NCI-H1092 (cell line): ENCODE measurements at regions not wholly inside any gene's neighbourhood (a gene's known extent, or its start where the extent isn't known, plus 50 kb on each side); places are given as distances from the start of the nearest gene placed in this dataset.
"Not testable (repeated sequence)": the region's sequence is repeated elsewhere in the genome, so short reads cannot be mapped to it uniquely, and the experiment has no call there.

Experiments
- DNase-seq: peaks from one replicate; lab custom pipeline; 2025; lab: John Stamatoyannopoulos, UW

DNA sequence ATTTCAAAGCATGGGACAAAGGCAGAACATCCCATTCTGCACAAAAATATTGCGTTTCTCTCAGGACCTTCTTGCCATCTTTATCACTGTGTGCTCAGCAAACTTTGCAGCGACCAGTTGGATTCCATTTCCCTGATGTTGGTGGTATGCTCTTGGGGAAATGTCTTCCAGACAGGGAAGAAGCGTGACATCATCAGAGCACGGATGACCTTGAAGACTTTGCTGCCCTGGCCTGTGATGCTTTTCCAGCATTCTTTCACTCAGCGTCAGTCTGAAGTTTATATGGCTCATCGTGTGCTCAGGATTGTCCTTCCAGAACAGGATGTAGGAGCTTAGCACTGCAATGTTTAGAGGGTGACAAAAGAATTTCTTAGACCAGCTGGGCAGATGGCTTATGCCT lies 131.4 kb upstream of the F3 start:
- no peak for DNase-seq

DNA sequence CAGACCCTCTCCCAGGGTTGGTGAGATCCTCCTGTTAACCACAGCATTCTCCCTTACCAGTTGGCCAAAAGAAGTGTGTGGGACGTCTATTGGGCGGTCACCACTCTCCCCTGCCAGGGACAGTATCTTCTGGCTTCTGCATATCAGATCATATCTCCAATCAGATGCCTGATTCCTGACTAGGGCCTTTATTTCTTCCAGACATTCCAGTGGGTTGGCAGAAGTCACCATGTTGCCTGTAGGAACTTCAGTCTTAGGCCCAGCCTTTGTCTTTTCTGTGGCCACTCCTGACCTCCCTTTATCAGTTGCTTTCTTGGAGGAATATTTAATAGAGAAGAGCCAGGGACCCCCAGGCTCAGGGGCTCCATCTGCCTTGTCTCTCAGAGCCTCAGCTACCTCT lies 130.4 kb upstream of the F3 start:
- DNase-seq, result no peak

DNA sequence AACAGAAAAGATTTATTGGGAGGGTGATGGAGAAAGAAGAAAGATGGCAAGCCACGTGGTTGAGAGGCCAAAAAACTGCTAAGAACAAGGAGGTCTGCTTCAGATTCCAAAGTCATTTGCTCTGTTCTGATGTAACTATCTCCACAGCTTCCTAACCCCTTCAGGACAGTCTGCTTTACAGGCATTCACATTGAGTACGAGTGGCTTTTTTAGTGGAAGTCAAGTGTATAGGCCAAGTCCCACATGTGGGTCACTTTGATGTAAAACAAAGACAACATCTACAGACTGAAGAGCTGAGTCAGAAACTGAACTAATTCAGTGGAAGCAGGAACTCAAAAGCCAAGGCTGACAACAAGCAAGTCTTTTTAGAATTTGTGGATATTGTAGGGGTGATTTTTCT lies 128.7 kb upstream of the F3 start:
- DNase-seq, result no peak

DNA sequence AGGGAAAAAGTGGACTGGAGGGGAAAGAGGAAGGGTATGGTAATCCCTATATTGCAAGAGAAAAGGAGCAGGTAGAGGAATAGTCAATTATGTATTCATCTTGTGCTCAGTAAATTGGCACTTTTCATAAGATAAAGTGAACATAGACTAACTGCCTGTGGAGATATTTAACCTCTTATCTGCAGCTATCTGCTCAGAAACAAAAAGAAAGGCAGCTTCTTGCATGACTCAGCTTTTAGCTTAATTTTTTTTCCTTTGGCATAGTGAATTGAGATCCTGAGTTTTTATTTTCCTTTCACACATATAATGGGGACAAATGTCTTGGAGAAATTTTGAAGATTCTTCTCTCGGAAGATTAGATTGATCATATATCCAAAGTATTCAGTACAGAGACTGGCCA lies 127.6 kb upstream of the F3 start:
- DNase-seq, result no peak

DNA sequence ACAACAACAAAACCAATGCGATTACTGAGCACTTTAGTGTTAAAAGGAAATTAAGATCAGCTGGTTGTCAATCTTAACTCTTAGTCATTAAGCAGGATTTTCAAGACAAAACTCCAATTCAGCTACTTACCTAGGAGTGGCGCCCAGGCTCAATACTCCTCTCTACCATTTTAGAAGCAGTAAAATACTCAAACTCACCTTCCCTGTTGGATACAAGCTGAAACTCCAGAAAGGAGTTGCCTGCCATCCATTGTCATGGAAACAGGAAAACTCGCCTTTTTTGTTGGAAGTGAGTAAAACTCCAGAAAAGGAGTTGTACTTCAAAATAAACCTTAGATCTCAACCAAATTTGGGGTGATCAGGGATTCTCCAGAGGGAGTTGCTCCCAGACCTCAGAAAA lies 127.0 kb upstream of the F3 start:
- DNase-seq, result no peak

DNA sequence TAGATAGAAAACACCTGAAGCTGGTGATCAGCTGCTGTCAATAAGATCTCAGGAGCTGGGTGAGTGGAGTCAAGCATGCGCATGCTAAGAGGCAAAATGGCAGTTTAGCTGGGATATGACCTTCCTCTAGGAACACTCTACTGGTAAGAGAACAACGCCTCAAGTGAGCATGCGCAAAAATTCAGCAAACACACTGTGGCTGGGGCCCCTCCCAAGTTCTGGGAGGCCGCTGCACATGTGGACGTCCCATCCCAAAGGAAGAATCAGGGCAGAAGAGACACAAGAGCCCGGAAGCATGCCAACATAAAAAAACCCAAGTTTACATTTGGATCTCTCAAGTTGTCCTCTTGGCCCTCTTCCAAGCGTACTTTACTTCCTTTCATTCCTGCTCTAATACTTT lies 126.3 kb upstream of the F3 start:
- no peak for DNase-seq

DNA sequence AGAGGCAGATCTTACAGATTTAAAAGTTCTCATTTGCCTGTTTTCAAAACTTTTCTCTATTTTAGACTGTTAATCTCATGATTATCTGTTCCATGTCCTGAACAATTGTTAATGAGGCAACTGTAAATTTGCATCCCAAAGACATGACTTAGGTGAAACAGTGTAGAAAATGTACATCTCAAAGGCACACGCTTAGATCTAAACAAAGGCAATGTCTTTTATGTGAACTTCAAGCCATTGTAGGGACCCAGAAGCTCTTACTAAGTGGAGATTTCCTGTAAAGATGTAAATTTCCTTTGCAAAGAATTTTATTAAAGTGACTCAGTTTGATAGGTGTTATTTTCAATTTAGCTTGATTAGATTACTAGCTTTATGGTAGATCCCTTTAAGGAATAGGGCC lies 125.2 kb upstream of the F3 start:
- no peak for DNase-seq

DNA sequence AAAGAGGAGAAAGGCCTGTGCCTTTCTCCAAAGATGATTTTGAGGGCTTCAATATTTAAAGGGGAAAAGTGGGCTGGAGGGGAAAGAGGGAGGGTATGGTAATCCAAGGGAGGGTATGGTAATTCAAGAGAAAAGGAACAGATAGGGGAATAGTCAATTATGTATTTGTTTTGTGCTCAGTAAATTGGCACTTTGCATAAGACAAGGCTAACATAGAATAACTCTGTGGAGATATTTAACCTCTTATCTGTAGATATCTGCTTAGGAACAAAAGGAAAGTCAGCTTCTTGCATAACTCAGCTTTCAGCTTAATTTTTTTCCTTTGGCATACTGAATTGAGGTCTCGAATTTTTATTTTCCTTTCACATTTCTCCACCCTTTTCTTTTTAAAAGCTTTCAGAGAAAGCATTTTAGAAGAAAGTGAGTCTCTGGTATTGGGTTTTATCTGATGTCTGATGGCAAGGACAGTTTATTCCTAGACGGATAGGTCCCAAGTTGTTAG lies 119.9 kb upstream of the F3 start:
- no peak for DNase-seq

DNA sequence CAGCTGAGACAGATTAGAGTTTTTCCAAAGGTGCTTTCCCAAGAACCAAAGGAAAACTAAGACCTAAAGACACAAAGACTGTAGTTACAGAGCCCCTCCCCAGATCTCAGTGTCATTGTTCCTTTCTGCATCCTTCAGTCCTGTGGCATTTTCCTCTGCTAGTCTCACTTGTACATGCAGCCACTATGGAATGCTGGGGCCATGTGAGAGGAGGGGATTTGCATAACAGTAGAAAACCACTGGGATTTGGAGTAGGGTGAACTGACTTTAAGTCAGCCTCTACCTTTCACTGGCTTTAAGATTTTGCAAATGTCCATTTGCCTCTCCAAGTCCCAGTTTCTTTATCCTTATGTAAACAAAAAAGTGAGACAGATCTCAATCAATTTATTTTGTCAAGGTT lies 119.4 kb upstream of the F3 start:
- DNase-seq, result no peak

DNA sequence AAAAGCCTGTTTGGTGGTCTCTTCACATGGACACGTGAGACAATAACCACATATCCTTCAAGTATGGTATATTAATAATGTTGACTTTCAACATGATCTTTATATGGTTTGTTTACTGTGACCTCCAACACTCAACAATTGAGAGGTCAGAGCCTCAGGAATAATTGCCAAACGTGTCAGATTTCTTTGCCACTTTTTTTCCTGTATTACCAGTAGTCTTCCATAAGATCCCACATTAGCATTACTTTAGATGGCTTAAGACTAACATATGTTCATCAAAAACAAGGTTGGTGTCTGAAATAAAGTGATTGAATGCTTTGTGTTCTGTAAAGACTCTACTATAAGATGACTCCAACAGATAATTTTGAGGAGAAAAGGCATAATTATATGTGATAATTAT lies 118.7 kb upstream of the F3 start:
- DNase-seq, result no peak

DNA sequence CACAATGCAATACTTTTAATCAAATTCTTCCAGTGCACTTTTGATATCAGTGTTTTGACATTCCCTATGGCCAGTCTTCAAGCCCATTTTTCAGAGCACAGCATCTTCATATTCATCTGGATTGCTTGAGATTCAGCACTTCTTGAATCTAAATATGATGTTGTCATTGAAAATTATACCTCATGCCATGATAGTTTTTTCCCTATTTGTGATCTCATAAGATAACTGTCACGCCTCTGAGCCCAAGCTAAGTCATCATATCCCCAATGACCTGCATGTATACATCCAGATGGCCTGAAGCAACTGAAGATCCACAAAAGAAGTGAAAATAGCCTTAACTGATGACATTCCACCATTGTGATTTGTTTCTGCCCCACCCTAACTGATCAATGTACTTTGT lies 117.6 kb upstream of the F3 start:
- DNase-seq, result not testable (repeated sequence)

DNA sequence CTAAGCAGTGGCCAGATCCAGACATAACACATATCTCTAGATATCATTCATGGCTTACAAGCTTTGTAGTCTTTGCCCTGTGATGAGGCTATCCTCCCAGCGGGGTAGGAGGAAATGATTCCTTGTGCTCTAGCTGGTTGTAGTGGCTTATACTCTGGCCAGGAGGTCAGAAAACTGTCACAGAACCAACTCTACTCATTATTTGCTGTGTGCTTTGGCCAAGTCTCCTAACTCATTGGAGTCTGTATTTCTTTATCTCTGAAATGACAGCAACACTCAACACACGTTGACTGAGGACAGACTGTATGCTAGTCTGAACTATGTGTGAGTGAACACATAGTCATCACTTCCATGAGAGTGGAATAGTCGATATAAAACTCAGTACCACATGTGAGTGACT lies 116.7 kb upstream of the F3 start:
- no peak for DNase-seq

DNA sequence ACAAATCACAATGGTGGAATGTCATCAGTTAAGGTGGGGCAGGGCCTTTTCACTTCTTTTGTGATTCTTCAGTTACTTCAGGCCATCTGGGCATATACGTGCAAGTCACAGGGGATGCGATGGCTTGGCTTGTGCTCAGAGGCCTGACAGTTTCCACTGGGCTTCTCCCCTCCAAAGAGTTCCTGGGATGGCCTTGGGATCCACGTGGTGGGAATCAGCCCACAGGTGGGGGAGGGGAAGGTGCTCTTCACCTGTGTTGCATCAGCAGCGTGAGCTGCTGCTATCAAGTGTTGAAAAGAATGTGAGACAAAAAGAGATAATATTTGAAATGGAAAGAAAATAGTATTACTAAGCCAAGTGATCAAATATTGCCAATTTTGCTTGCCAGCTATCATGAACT lies 116.2 kb upstream of the F3 start:
- not testable (repeated sequence) for DNase-seq

DNA sequence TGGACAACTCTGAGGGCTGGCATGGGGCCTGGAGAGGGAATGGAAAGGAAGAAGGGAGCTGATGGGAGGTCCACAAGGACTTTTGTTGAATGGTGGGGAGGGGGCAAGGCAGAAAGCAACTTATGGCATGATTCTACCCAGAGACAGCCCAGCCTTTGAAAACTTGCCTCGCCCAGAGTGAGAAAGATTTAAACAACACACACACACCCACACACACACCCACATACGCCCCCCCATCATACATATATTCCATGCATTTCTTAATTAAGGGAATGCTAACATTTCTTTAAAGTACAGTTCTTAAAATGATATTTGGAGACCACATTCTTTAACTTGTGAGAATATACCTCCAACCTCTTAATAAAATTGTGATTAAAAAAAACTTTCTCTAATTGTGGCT lies 115.4 kb upstream of the F3 start:
- DNase-seq, result no peak

DNA sequence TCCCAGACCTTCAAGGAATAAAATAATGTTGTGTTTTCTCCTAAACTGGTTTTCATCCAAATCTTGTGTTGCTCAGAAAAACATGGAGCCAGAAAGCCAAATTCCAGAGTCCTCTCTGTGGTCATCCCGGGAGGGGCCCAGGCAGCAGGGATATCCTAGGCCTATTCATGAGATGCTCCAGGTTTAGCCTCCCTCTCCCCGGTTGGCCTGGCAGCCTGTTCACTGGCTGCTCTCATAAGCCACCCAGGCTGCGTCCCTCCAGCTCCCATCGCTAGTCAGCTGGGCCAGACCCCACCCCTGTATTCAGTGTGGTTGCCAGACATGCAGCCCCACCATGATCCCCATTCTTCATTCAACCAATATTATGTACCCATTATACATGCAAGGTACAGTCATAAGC lies 113.4 kb upstream of the F3 start:
- DNase-seq, result no peak

DNA sequence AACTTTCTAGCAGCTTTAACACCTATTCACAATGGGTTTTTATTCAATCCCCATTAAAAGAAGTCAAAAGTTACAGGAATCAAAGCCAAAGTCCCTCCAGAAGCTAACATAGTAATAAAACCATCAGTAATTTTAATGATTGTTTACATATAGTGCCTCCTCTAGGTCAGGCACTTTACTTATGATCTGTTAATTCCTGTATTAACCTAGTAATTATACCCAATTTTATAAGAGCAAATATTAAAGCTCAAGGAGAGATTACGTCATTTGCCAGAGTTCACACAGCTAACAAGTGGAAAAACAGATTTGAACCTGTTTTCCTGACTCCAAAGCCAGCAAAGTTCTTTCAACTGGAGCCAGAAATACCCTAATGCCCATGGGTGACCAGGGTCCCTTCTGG lies 112.9 kb upstream of the F3 start:
- DNase-seq, result no peak

DNA sequence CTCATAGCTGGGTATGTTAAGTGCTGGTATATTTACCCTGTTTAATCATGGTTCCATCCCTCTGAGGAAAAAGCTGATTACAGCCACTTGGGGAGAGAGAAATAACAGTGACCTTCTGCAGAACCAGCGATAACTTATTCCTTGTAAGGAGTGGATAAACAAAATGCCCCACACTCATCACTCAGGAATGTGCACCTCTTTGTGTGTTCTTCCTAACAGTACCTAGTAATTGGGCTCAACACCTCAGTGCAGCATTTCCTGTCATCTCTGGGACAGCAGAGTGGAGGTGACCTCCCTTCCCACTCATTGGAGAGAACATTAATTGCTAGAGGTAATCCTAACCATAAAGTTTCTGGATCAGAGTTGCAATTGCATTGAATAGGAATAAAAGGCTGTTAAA lies 112.5 kb upstream of the F3 start:
- no peak for DNase-seq

DNA sequence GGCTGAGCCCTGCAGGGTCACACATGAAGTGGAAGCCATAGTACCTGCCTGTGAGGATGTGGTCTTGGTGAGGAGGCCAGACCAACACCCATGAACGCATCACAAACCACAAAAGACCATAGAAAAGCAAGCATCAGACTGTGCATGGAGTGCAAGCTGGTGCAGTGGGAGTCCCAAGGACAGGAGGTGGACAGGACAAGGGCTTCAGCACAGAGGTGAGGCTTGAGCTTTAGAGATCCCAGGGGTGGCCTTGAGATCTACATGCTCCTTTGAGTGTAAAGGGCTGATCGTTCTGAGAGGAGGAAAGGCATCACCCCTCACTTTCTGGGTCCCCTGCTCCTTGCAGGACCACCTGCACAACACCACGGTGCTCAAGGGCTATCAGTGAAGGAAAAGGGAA lies 111.9 kb upstream of the F3 start:
- DNase-seq, result no peak

DNA sequence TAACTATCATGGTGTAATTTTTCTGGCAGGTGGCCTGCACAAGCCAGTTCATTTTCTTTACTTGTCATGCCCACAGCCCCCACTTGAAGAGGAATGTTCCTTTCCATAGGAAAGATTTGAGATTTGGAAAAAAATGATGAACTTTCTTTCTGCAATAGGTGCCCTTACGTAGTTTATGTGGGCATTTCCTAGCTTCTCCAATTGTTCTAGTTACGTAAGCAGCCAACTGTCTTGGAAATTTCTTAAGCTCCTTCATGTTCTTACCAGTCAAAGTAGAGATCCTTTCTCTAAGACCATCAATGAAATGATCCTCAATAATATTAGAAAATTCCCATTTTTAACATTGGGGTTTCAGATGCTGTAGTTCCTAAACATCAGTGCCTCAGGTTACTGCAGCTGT lies 109.5 kb upstream of the F3 start:
- no peak for DNase-seq

DNA sequence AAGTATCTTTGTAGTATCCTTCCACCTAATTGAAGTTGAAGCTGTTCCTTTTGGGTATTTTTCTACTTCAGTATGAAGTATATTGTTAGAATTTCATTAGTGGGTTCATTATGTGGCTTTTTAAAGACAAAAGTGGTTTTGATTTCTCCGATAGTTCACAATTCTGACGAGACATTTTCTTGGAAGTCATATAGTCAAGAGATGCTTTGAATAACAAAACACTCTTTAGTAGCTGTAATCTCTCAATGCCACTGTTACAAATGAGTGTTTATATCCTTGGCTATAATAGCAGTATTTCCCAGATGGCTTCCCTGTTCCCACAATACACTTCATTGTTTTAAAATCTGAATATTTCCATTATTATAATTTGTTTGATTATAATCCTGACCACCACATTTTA lies 108.7 kb upstream of the F3 start:
- no peak for DNase-seq

DNA sequence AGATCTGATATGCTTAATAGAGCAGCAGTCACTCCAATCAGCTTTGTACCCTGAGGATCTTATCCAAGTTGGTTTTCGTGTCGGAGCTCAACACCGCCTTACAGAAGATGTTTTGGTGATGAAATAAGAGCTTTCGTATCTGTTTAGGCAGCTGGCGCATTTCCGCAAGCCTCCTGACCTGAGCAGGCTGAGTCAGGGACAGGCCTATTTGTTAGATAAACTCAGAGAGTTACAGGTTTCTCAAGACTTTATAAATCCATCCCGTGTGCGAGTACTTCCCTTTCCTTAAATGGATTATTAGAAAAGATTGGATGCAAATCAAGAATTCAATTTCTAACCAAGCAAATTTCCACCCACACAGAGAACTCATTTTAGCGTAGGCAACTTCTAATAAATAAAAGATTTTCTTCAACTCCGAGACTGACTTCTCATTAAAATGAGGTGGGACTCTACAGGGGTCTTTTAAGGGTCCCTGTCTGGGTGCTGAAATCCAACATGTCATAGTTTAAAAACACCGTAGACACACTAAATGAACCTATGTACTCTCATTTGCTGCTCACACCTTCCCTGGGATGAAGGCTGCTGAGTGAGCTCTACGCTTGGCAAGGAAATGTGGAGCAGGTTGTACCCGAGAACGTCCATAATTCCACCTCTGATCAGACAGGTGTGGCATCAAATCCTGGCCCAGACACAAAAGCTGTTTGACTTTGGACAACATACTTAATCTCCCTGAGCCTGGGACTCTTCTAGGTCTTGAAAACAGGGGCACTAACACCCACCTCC lies 106.9 kb upstream of the F3 start:
- no peak for DNase-seq

DNA sequence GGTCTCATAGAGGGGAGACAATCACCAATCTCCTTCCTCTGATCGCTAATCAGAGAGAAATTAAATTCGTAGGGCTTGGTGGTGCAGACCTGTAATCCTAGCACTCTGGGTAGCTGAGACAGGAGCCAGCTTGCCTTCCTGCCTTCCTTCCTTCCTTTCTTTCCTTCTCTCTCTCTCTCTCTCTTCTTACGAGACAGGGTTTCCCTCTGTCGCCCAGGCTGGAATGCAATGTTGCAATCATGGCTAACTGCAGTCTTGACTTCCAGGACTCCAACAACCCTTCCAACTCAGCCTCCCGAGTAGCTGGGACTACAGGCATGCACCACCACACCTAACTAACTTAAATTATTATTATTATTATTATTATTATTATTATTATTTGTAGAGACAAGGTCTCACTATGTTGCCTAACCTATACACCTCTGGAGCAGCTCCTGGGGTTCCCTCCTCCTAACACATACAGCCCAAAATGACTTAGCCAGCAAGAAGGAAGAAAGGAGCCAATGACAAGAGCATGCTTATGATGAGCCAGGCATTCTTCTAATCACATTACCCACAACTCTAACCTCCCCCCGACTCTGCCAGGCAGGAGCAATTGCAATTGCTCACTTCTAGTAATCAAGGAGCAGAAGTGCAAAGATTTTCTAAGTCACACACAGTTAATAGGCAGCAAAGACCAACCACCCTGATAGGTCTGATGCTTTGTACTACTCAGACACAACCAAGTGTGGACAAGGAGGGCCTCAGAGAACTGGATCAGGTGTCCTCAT lies 105.4 kb upstream of the F3 start:
- DNase-seq, result no peak

DNA sequence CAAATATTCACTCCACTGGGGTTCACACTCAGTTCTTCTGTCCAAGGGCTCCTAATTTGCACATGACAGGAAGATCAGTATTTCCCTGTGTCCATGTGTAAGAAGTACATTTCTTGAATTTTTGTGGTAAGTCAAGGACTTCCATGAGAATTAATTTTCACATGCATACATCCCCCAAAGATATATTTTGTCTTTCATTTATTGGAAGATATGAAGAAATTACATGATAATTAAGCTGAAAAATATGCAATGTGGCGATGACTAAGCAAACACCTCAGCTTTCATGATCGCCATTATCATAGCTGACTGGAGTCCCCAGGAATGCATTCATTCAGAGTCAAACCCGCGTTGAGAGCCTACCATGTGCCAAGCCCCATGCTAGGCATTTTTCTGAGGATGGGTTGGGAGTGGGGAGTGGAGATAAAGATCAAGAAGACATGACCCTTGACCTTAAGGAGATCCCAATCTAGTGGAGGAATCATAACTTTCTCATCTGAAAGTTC lies 104.6 kb upstream of the F3 start:
- DNase-seq, result no peak

DNA sequence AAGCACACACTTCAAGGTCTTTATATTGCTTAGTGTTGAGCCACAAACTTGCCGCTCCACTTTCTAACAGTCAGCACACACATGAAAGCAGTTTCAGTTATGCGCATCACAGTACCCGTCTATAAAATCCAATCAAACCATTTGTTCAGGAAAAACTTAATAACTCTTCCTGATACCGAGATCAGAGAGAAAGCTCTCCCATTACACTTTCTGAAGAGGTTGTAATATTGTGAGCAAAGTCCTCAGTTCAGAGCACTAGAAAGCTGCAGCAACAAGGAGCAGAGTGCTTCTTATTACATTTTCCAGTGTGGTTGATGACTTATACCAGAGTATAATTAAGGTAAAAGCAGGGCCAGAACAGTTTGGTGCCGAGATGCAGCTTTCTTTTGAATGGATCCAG lies 102.8 kb upstream of the F3 start:
- no peak for DNase-seq
